ENCODE measurements at regions not wholly inside any gene's neighbourhood (a gene's known extent, or its start where the extent isn't known, plus 50 kb on each side); places are given as distances from the start of the nearest gene placed in this dataset.

GRCh38 chr19:5216141-5216847, 124.3 kb downstream of the PTPRS start:
- no peak for TF ChIP-seq JUND (IDR thresholded peaks at IDR 0.05; ENCODE audit: low read depth)
- DNase-seq (ENCODE audit: low read depth in 1 of 2, low spot score in 1 of 2), result no peak
- in situ Hi-C loops (cut with HindIII; ENCODE audit: low pct_unique_long_range_greater_than_20kb, low sequenced_read_pairs), result no loop called here

- in situ Hi-C loops (cut with HindIII; ENCODE audit: low pct_unique_long_range_greater_than_20kb, low sequenced_read_pairs), result no loop called here
- no peak for TF ChIP-seq JUND (IDR thresholded peaks at IDR 0.05; ENCODE audit: low read depth)
- no peak for DNase-seq (ENCODE audit: low read depth in 1 of 2, low spot score in 1 of 2)
These were observed 125.2 kb downstream of the PTPRS start for GRCh38 chr19:5215431-5215830.

- in situ Hi-C loops (cut with HindIII; ENCODE audit: low pct_unique_long_range_greater_than_20kb, low sequenced_read_pairs), result no loop called here
- no peak for DNase-seq (ENCODE audit: low read depth in 1 of 2, low spot score in 1 of 2)
- TF ChIP-seq JUND (IDR thresholded peaks at IDR 0.05; ENCODE audit: low read depth), result no peak
These were observed 125.7 kb downstream of the PTPRS start for GRCh38 chr19:5214902-5215301.

DNA sequence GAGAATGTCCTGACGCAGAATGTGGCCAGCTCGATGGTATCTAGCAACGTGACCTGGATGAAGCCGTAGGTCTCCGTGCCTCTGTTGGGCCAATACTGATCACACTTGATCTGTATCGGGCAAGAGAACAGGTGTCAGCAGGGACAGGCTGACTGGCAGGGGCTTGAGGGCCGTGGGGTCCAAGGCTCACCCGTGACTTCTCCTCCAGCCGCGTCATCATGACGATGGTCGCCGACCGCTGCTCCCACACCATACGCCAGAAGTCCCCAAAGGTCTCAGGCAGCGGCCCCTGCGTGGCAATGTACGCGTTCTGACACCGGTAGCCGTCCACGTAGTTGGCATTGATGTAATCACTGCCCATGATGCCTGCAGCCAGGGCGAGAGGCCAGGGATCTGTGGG, 126.2 kb downstream of the PTPRS start:
- TF ChIP-seq JUND (IDR thresholded peaks at IDR 0.05; ENCODE audit: low read depth), result no peak
- in situ Hi-C loops (cut with HindIII; ENCODE audit: low pct_unique_long_range_greater_than_20kb, low sequenced_read_pairs), result no loop called here
- no peak for DNase-seq (ENCODE audit: low read depth in 1 of 2, low spot score in 1 of 2)

- TF ChIP-seq JUND (IDR thresholded peaks at IDR 0.05; ENCODE audit: low read depth), result no peak
- in situ Hi-C loops (cut with HindIII; ENCODE audit: low pct_unique_long_range_greater_than_20kb, low sequenced_read_pairs), result no loop called here
- no peak for DNase-seq (ENCODE audit: low read depth in 1 of 2, low spot score in 1 of 2)
These were observed 126.9 kb downstream of the PTPRS start for GRCh38 chr19:5213667-5214066.

DNA sequence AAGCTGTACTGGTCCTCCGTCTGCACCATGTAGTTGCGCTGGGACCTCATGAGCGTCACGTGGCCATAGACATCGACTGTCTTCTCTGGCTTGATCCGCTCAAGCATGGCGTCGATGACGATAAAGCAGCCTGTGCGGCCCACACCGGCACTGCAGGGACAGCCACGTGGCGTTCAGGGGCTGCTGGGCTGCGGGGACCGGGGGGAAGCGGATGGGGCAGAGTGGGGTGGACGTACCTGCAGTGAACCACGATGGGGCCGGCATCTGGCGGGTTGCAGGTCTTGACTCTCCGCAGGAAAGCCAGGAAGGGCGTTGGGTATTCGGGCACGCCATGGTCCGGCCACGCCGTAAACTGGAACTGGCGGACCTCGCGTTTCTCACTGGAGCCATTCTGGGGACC, 128.5 kb downstream of the PTPRS start:
- no peak for TF ChIP-seq JUND (IDR thresholded peaks at IDR 0.05; ENCODE audit: low read depth)
- DNase-seq (ENCODE audit: low read depth in 1 of 2, low spot score in 1 of 2), result no peak
- in situ Hi-C loops (cut with HindIII; ENCODE audit: low pct_unique_long_range_greater_than_20kb, low sequenced_read_pairs), result no loop called here

GRCh38 chr19:5211217-5211822, 129.3 kb downstream of the PTPRS start:
- in situ Hi-C loops (cut with HindIII; ENCODE audit: low pct_unique_long_range_greater_than_20kb, low sequenced_read_pairs), result no loop called here
- DNase-seq (ENCODE audit: low read depth in 1 of 2, low spot score in 1 of 2), result no peak
- TF ChIP-seq JUND (IDR thresholded peaks at IDR 0.05; ENCODE audit: low read depth), result no peak

GRCh38 chr19:5210556-5210955, 130.1 kb downstream of the PTPRS start:
- DNase-seq (ENCODE audit: low read depth in 1 of 2, low spot score in 1 of 2), result no peak
- in situ Hi-C loops (cut with HindIII; ENCODE audit: low pct_unique_long_range_greater_than_20kb, low sequenced_read_pairs), result no loop called here
- no peak for TF ChIP-seq JUND (IDR thresholded peaks at IDR 0.05; ENCODE audit: low read depth)

GRCh38 chr19:5207806-5208205, 132.8 kb downstream of the PTPRS start:
- in situ Hi-C loops (cut with HindIII; ENCODE audit: low pct_unique_long_range_greater_than_20kb, low sequenced_read_pairs), result no loop called here
- no peak for DNase-seq (ENCODE audit: low read depth in 1 of 2, low spot score in 1 of 2)
- no peak for TF ChIP-seq JUND (IDR thresholded peaks at IDR 0.05; ENCODE audit: low read depth)

DNA sequence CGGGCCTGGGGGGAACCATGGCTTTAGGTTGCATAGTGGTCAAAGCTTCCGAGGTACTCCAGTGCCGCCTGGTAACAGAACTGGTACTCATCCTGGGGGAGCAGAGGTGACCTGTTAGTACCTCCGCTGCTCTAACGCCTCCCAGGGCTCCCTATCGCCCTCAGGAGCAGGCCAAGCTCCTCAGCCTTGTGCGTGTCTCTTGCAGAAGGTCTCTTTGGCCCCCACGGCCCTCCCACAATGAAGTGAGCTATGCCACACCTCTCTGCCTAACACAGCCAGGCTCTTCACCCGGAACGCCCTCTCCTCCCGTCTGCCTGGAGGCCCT, 133.9 kb downstream of the PTPRS start:
- no peak for DNase-seq (ENCODE audit: low read depth in 1 of 2, low spot score in 1 of 2)
- no peak for TF ChIP-seq JUND (IDR thresholded peaks at IDR 0.05; ENCODE audit: low read depth)
- in situ Hi-C loops (cut with HindIII; ENCODE audit: low pct_unique_long_range_greater_than_20kb, low sequenced_read_pairs), result no loop called here

GRCh38 chr19:5205937-5206750, 134.5 kb downstream of the PTPRS start:
- TF ChIP-seq JUND (IDR thresholded peaks at IDR 0.05; ENCODE audit: low read depth), result no peak
- in situ Hi-C loops (cut with HindIII; ENCODE audit: low pct_unique_long_range_greater_than_20kb, low sequenced_read_pairs), result no loop called here
- no peak for DNase-seq (ENCODE audit: low read depth in 1 of 2, low spot score in 1 of 2)

GRCh38 chr19:5205381-5205780, 135.2 kb downstream of the PTPRS start:
- TF ChIP-seq JUND (IDR thresholded peaks at IDR 0.05; ENCODE audit: low read depth), result no peak
- in situ Hi-C loops (cut with HindIII; ENCODE audit: low pct_unique_long_range_greater_than_20kb, low sequenced_read_pairs), result no loop called here
- DNase-seq (ENCODE audit: low read depth in 1 of 2, low spot score in 1 of 2), result no peak

DNA sequence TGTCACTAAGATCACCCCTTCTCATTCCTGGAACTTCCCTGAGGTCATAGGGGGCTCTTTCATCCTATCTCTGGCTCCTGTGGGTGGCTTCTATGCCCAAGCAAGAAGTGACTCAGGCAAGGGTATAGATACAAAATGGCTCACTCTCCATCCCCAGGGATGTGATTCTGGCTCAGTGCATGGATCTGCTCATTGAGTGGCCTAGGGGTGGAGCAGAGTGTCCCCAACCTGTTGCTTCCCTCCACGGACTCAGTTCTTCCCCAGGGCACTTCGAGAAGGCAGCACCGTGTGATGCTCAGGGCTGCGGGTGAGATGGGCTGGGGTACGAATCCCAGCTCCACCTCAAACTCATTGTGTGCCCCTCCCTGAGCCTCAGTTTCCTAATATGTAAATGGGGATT, 136.4 kb downstream of the PTPRS start:
- no peak for TF ChIP-seq JUND (IDR thresholded peaks at IDR 0.05; ENCODE audit: low read depth)
- DNase-seq (ENCODE audit: low read depth in 1 of 2, low spot score in 1 of 2), result no peak
- in situ Hi-C loops (cut with HindIII; ENCODE audit: low pct_unique_long_range_greater_than_20kb, low sequenced_read_pairs), result no loop called here
